ENCODE measurements at regions not wholly inside any gene's neighbourhood (a gene's known extent, or its start where the extent isn't known, plus 50 kb on each side); places are given as distances from the start of the nearest gene placed in this dataset.

DNA sequence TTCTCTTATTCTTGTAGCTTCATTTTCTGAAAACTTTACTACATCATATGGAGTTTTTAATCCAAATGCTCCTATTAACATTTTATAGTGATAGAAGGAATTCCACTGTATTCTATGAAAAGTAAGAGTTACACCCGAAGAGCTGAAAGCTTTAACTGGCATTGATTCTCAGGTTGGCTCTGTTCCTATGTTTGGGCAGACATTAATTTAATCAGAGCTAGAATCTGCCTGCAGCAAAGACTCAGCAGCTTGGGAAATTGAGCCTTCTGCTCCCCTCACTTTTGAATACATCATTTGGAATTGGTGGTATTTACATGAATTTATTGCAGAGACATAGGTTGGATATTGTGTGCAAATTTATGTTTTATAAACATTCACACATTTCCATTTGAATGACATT is 1494.7 kb downstream of the CDH8 start:
- TF ChIP-seq, protein P1, sequence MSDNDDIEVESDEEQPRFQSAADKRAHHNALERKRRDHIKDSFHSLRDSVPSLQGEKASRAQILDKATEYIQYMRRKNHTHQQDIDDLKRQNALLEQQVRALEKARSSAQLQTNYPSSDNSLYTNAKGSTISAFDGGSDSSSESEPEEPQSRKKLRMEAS (IDR thresholded peaks at IDR 0.05), result no peak
- TF ChIP-seq, protein P2, sequence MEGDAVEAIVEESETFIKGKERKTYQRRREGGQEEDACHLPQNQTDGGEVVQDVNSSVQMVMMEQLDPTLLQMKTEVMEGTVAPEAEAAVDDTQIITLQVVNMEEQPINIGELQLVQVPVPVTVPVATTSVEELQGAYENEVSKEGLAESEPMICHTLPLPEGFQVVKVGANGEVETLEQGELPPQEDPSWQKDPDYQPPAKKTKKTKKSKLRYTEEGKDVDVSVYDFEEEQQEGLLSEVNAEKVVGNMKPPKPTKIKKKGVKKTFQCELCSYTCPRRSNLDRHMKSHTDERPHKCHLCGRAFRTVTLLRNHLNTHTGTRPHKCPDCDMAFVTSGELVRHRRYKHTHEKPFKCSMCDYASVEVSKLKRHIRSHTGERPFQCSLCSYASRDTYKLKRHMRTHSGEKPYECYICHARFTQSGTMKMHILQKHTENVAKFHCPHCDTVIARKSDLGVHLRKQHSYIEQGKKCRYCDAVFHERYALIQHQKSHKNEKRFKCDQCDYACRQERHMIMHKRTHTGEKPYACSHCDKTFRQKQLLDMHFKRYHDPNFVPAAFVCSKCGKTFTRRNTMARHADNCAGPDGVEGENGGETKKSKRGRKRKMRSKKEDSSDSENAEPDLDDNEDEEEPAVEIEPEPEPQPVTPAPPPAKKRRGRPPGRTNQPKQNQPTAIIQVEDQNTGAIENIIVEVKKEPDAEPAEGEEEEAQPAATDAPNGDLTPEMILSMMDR (IDR thresholded peaks at IDR 0.05), result no peak
